ENCODE measurements at regions not wholly inside any gene's neighbourhood (a gene's known extent, or its start where the extent isn't known, plus 50 kb on each side); places are given as distances from the start of the nearest gene placed in this dataset.

DNA sequence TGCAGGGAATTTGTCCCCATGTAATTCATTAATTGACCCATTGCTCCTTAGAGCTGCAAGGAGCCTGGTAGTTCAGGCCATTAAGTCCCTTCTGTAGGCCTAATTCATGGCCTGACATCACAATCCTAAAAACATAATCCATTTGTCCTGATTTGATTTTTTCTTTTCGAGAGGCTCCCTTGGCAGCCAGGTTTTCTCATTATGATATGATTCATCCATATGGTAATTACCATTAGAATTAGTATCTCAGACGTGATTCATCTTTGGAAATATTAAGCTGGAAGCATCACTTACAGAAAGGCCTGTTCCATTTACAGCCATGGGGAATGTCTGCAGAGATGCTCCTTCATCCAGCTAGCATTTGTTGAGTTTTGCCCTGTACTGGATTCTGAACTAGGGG is 128.5 kb downstream of the PLCE1 start:
- DNase-seq (ENCODE audit: low read depth in 1 of 2, low spot score in 2 of 2) (no peak), FAIRE-seq (no peak)
- WGBS, 2 experiments (ENCODE audit: extremely low coverage in 1 of 2, insufficient coverage in 1 of 2, insufficient read length in 1 of 2, insufficient replicate concordance in 2 of 2, low coverage in 1 of 2, low lambda C conversion rate in 2 of 2, missing lambda C conversion rate in 1 of 2), result 92% methylated on average over 2 of the region's 2 CpGs; no CpG with 5 or more reads in 1 of the 2 experiments
- Histone ChIP-seq H4K20me1 (replicated peaks in 1 of 2; ENCODE audit: control insufficient read depth in 1 of 2, insufficient read depth in 2 of 2, low read length in 2 of 2) (no peaks in the 10 kb centered on the region), H3K4me3 (ENCODE audit: extremely low read depth in 1 of 4, insufficient read depth in 2 of 4, low read depth in 3 of 4, low read length in 4 of 4) (no peak overlapping the region), H3K79me1 (ENCODE audit: low read depth, low read length) (no peaks in the 10 kb centered on the region), H3K27me3 (replicated peaks in 1 of 4; ENCODE audit: control insufficient read depth in 3 of 4, extremely low read depth in 1 of 4, insufficient read depth in 3 of 4, low read length in 3 of 4) (no peaks in the 10 kb centered on the region), H4K91ac (replicated peaks; ENCODE audit: insufficient read length, low read length) (no peak overlapping the region), H3K56ac (replicated peaks; ENCODE audit: insufficient read length, low read depth, low read length) (no peak overlapping the region), H2AFZ (ENCODE audit: low read length) (no peak overlapping the region), H2BK12ac (ENCODE audit: low read depth, low read length) (no peak overlapping the region), H2BK20ac (ENCODE audit: low read length) (no peak overlapping the region), H4K5ac (ENCODE audit: insufficient read length, low read depth, low read length) (no peak overlapping the region), H3K36me3 (ENCODE audit: control insufficient read depth in 2 of 4, insufficient read depth in 4 of 4, low read length in 3 of 4) (no peaks in the 10 kb centered on the region), H3K18ac (ENCODE audit: extremely low read depth, low read length) (no peak overlapping the region), H3K23ac (ENCODE audit: insufficient read length) (no peak overlapping the region), H3K9ac (replicated peaks in 1 of 4; ENCODE audit: extremely low read depth in 1 of 4, low read depth in 3 of 4, low read length in 3 of 4) (no peak overlapping the region), H3K4me1 (replicated peaks in 1 of 4; ENCODE audit: control insufficient read depth in 3 of 4, insufficient read depth in 4 of 4, low read length in 3 of 4) (no peaks in the 10 kb centered on the region), H3K4me2 (ENCODE audit: insufficient read depth in 1 of 2, low read depth in 2 of 2, low read length in 2 of 2) (no peak overlapping the region), H3K23me2 (ENCODE audit: low read depth, low read length) (no peaks in the 10 kb centered on the region), H3K27ac (ENCODE audit: low read depth, low read length) (no peak overlapping the region), H2BK120ac (replicated peaks; ENCODE audit: low read depth, low read length) (no peak overlapping the region), H4K8ac (ENCODE audit: extremely low read depth, insufficient read depth, low read length) (no peak overlapping the region), H3K14ac (ENCODE audit: insufficient read length) (no peak overlapping the region), H2BK5ac (ENCODE audit: low read depth, low read length) (no peak overlapping the region), H3K4ac (replicated peaks; ENCODE audit: insufficient read length, low read depth, low read length) (no peak overlapping the region), H2BK15ac (ENCODE audit: low read length) (no peak overlapping the region), H2AK5ac (ENCODE audit: low read depth, low read length) (no peak overlapping the region), H3K9me3 (ENCODE audit: insufficient read depth in 2 of 2, low read depth in 1 of 2, low read length in 1 of 2) (no peaks in the 10 kb centered on the region), H3K79me2 (ENCODE audit: control insufficient read depth in 1 of 2, insufficient read depth in 2 of 2, low read length in 2 of 2) (no peaks in the 10 kb centered on the region)
- CTCF ChIA-PET (ENCODE audit: partially characterized antibody), result interaction anchor here (1.1 to 1.8 kb wide), 3 partner anchors 21 to 198 kb away, joined by 3 to 7 read pairs (median 4); no protein-coding TSS in a partner anchor
- POLR2A ChIA-PET (ENCODE audit: partially characterized antibody), result no interaction called here
- TF ChIP-seq KDM4A (IDR thresholded peaks at IDR 0.05; ENCODE audit: low read depth, low read length, severe bottlenecking) (no peak), KDM5A (IDR thresholded peaks at IDR 0.05; ENCODE audit: low read length) (no peak), CTBP2 (IDR thresholded peaks at IDR 0.05; ENCODE audit: borderline replicate concordance, insufficient read depth, insufficient read length, low read length) (no peak), POLR2A (IDR thresholded peaks at IDR 0.05; ENCODE audit: control extremely low read depth in 1 of 2, low read depth in 2 of 2, low read length in 2 of 2) (no peak)

Measured in H1 (cell line).